ENCODE measurements at regions not wholly inside any gene's neighbourhood (a gene's known extent, or its start where the extent isn't known, plus 50 kb on each side); places are given as distances from the start of the nearest gene placed in this dataset.

- H3K36me3 ChIP-seq (ENCODE audit: insufficient read depth, low read length), result no peaks in the 10 kb centered on the region
- H3K4me3 ChIP-seq (ENCODE audit: low read depth, low read length, poor library complexity, severe bottlenecking), result no peak overlapping the region
- no peaks in the 10 kb centered on the region for H3F3A ChIP-seq (ENCODE audit: insufficient read depth, low read length)
- no peaks in the 10 kb centered on the region for H3K4me1 ChIP-seq (ENCODE audit: insufficient read depth, low read length, severe bottlenecking)
- H3K9me2 ChIP-seq (ENCODE audit: low read depth, low read length), result no peaks in the 10 kb centered on the region
- no peak overlapping the region for H3K9ac ChIP-seq (ENCODE audit: low read length)
- H2AFZ ChIP-seq (ENCODE audit: low read length), result no peak overlapping the region
- H3K4me2 ChIP-seq (ENCODE audit: low read length), result no peak overlapping the region
- H3K79me2 ChIP-seq (ENCODE audit: insufficient read depth, low read length), result no peaks in the 10 kb centered on the region
- H3K27ac ChIP-seq (ENCODE audit: low read depth, low read length, poor library complexity, severe bottlenecking), result no peak overlapping the region
- TF ChIP-seq EZH2 (IDR thresholded peaks at IDR 0.05; ENCODE audit: borderline replicate concordance, low read length), result no peak
- no peak for TF ChIP-seq CTCF (IDR thresholded peaks at IDR 0.05; ENCODE audit: low read length)
- H3K27me3 ChIP-seq (ENCODE audit: insufficient read depth, low read length), result no peaks in the 10 kb centered on the region
- no peaks in the 10 kb centered on the region for H3K9me3 ChIP-seq (ENCODE audit: low read length)
- H4K20me1 ChIP-seq (ENCODE audit: insufficient read depth, low read length), result no peaks in the 10 kb centered on the region
Measured at GRCh38 chr5:167732499-167732898, 558.9 kb upstream of the WWC1 start.

- H2AFZ ChIP-seq (ENCODE audit: low read length), result no peak overlapping the region
- H3K9ac ChIP-seq (ENCODE audit: low read length), result no peak overlapping the region
- H3F3A ChIP-seq (ENCODE audit: insufficient read depth, low read length), result no peaks in the 10 kb centered on the region
- H3K4me3 ChIP-seq (ENCODE audit: low read depth, low read length, poor library complexity, severe bottlenecking), result no peak overlapping the region
- no peak overlapping the region for H3K4me2 ChIP-seq (ENCODE audit: low read length)
- H3K27ac ChIP-seq (ENCODE audit: low read depth, low read length, poor library complexity, severe bottlenecking), result no peak overlapping the region
- H3K4me1 ChIP-seq (ENCODE audit: insufficient read depth, low read length, severe bottlenecking), result no peaks in the 10 kb centered on the region
- no peaks in the 10 kb centered on the region for H3K9me2 ChIP-seq (ENCODE audit: low read depth, low read length)
- H3K9me3 ChIP-seq (ENCODE audit: low read length), result no peaks in the 10 kb centered on the region
- H3K79me2 ChIP-seq (ENCODE audit: insufficient read depth, low read length), result no peaks in the 10 kb centered on the region
- no peaks in the 10 kb centered on the region for H3K36me3 ChIP-seq (ENCODE audit: insufficient read depth, low read length)
- no peaks in the 10 kb centered on the region for H3K27me3 ChIP-seq (ENCODE audit: insufficient read depth, low read length)
- TF ChIP-seq EZH2 (IDR thresholded peaks at IDR 0.05; ENCODE audit: borderline replicate concordance, low read length), result no peak
- no peak for TF ChIP-seq CTCF (IDR thresholded peaks at IDR 0.05; ENCODE audit: low read length)
- no peaks in the 10 kb centered on the region for H4K20me1 ChIP-seq (ENCODE audit: insufficient read depth, low read length)
Measured at GRCh38 chr5:167736992-167737391, 554.5 kb upstream of the WWC1 start.

- Histone ChIP-seq H3K4me1 (ENCODE audit: insufficient read depth, low read length, severe bottlenecking) (no peaks in the 10 kb centered on the region), H3K36me3 (ENCODE audit: insufficient read depth, low read length) (no peaks in the 10 kb centered on the region), H3K4me2 (ENCODE audit: low read length) (no peak overlapping the region), H3K9me3 (ENCODE audit: low read length) (no peaks in the 10 kb centered on the region), H3K9me2 (ENCODE audit: low read depth, low read length) (no peaks in the 10 kb centered on the region), H3K9ac (ENCODE audit: low read length) (no peak overlapping the region), H3K27me3 (ENCODE audit: insufficient read depth, low read length) (no peaks in the 10 kb centered on the region), H3K4me3 (ENCODE audit: low read depth, low read length, poor library complexity, severe bottlenecking) (no peak overlapping the region), H4K20me1 (ENCODE audit: insufficient read depth, low read length) (no peaks in the 10 kb centered on the region), H3K79me2 (ENCODE audit: insufficient read depth, low read length) (no peaks in the 10 kb centered on the region), H2AFZ (ENCODE audit: low read length) (no peak overlapping the region), H3K27ac (ENCODE audit: low read depth, low read length, poor library complexity, severe bottlenecking) (no peak overlapping the region), H3F3A (ENCODE audit: insufficient read depth, low read length) (no peaks in the 10 kb centered on the region)
- no peak for TF ChIP-seq CTCF (IDR thresholded peaks at IDR 0.05; ENCODE audit: low read length)
- no peak for TF ChIP-seq EZH2 (IDR thresholded peaks at IDR 0.05; ENCODE audit: borderline replicate concordance, low read length)
Measured at GRCh38 chr5:167743695-167744464, 547.6 kb upstream of the WWC1 start.
